T-cell (primary cell): ENCODE measurements at regions not wholly inside any gene's neighbourhood (a gene's known extent, or its start where the extent isn't known, plus 50 kb on each side); places are given as distances from the start of the nearest gene placed in this dataset.

Source experiments
- ATAC-seq, 4 experiments: fragments of 200-7000 bp in 3 of 4; fragments of 150-1000 bp in 1 of 4; cut with Tn5 transposase; replicated peaks in 1 of 4; 1 replicate in 3 of 4; 2 replicates in 1 of 4; pipeline ENCODE4 v1.10.0; 2021; ENCODE audit warnings: moderate library complexity in 3 of 4, mild to moderate bottlenecking in 2 of 4, moderate number of reproducible peaks in 1 of 4
- CTCF ChIA-PET, 2 donors: fragments of 300-600 bp; sonication (Branson Sonifier 250); formaldehyde crosslinking; loops; one replicate each; lab custom pipeline; 2022; ENCODE audit warnings: antibody characterized with exemption in 2 of 2; lab: Charles Lee
- POLR2A ChIA-PET, 2 donors: fragments of 300-600 bp; sonication (Branson Sonifier 250); formaldehyde crosslinking; loops; one replicate each; lab custom pipeline; 2022; ENCODE audit warnings: antibody characterized with exemption in 2 of 2; lab: Charles Lee
- DNase-seq, 35 experiments: peaks; one replicate each; pipeline versions ENCODE4 v3.0.0 to v3.0.0-alpha.2; 2013 to 2023
- H3K27ac ChIP-seq: one replicate; pipeline ENCODE4 v1.5.1; 2013; ENCODE audit warnings: low read length
- H3K27me3 ChIP-seq, 2 experiments: replicated peaks in 1 of 2; 1 replicate in 1 of 2; 2 replicates in 1 of 2; pipeline versions ENCODE4 v1.6.1 to v1.7.0; 2013; ENCODE audit warnings: low read length in 1 of 2, mixed read lengths in 1 of 2; ENCODE audit not compliant: control insufficient read depth in 2 of 2, insufficient read depth in 2 of 2; ENCODE audit errors: extremely low read depth in 1 of 2
- H3K36me3 ChIP-seq, 2 donors: 1 replicate in 1 of 2; 2 replicates in 1 of 2; pipeline versions ENCODE4 v1.6.1 to v1.7.0; 2013; ENCODE audit warnings: low read length in 1 of 2; ENCODE audit not compliant: control insufficient read depth in 2 of 2, insufficient read depth in 1 of 2; ENCODE audit errors: extremely low read depth in 1 of 2
- H3K4me1 ChIP-seq, 2 experiments: 1 replicate in 1 of 2; 2 replicates in 1 of 2; pipeline versions ENCODE4 v1.6.1 to v1.7.0; 2013; ENCODE audit warnings: low read length in 2 of 2, mixed read lengths in 1 of 2; ENCODE audit not compliant: insufficient read depth in 2 of 2, control insufficient read depth in 1 of 2; ENCODE audit errors: extremely low read depth in 1 of 2
- H3K4me3 ChIP-seq, 2 donors: 1 replicate in 1 of 2; 2 replicates in 1 of 2; pipeline versions ENCODE4 v1.5.1 to v1.7.0; 2013; ENCODE audit warnings: mild to moderate bottlenecking in 2 of 2, low read length in 1 of 2, moderate library complexity in 1 of 2; ENCODE audit not compliant: control insufficient read depth in 1 of 2; ENCODE audit errors: extremely low read depth in 1 of 2
- H3K9me3 ChIP-seq: 2 replicates; pipeline ENCODE4 v1.7.0; 2013
- H3K27ac Mint-ChIP-seq, 2 donors: one replicate each; pipeline ENCODE4 v1.8.0; 2020 to 2021; ENCODE audit warnings: mild to moderate bottlenecking in 2 of 2, mixed read lengths in 2 of 2
- H3K27me3 Mint-ChIP-seq, 2 donors: one replicate each; pipeline ENCODE4 v1.8.0; 2021 to 2022; ENCODE audit warnings: mixed read lengths in 2 of 2
- H3K36me3 Mint-ChIP-seq: one replicate; pipeline ENCODE4 v1.8.0; 2021; ENCODE audit warnings: mixed read lengths
- H3K4me1 Mint-ChIP-seq, 3 donors: one replicate each; pipeline ENCODE4 v1.8.0; 2020 to 2022; ENCODE audit warnings: mixed read lengths in 3 of 3, mild to moderate bottlenecking in 1 of 3
- H3K4me3 Mint-ChIP-seq, 3 donors: one replicate each; pipeline ENCODE4 v1.8.0; 2020 to 2022; ENCODE audit warnings: mild to moderate bottlenecking in 3 of 3, mixed read lengths in 3 of 3, moderate library complexity in 3 of 3
- H3K9me3 Mint-ChIP-seq, 3 donors: one replicate each; pipeline ENCODE4 v1.8.0; 2020 to 2022; ENCODE audit warnings: mixed read lengths in 3 of 3
- WGBS: methylation state at CpG from one replicate; pipeline ENCODE4 v1.1.5; 2013; ENCODE audit warnings: missing lambda C conversion rate; ENCODE audit not compliant: insufficient coverage; 5-methylcytosine and 5-hydroxymethylcytosine counted together

DNA sequence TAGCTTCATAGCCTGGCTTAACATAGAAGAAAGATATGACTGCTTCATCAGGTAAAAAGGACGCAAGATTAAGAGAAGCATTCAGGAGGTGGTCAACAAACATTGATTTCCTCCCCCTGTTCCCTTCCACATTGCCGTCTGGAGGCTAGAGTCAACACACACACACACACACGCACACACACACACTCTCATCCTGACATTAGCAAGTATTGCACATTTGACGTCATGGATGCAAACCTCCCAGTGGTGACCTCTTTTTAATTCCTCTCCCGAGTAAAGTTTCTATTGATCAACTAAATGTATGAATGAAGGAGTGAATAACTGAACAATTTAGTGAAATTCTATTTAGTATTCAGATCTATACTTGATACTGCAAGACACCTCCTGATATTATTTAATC lies 332.8 kb downstream of the ELAVL2 start:
- Histone ChIP-seq H3K27ac (no peak overlapping the region), H3K27me3 (no peaks in the 10 kb centered on the region), H3K9me3 (no peaks in the 10 kb centered on the region), H3K4me3 (no peak overlapping the region), H3K36me3 (no peaks in the 10 kb centered on the region), H3K4me1 (no peaks in the 10 kb centered on the region)
- Mint-ChIP-seq H3K4me3 (no peak overlapping the region), H3K4me1 (no peaks in the 10 kb centered on the region), H3K27ac (no peak overlapping the region), H3K36me3 (no peaks in the 10 kb centered on the region), H3K9me3 (peaks cover 0 to 4% (median 2%) of the 10 kb centered on the region in 3 donors), H3K27me3 (no peaks in the 10 kb centered on the region)
- WGBS, result 56% methylated on average over 3 of the region's 5 CpGs
- ATAC-seq (no peak), DNase-seq (no peak)
- ChIA-PET POLR2A (no interaction called here), CTCF (no interaction called here)

GRCh38 chr9:23496489-23497136 lies 329.4 kb downstream of the ELAVL2 start:
- Histone ChIP-seq H3K36me3 (no peaks in the 10 kb centered on the region), H3K9me3 (no peaks in the 10 kb centered on the region), H3K4me1 (no peaks in the 10 kb centered on the region), H3K4me3 (no peak overlapping the region), H3K27me3 (no peaks in the 10 kb centered on the region), H3K27ac (no peak overlapping the region)
- Mint-ChIP-seq H3K27ac (no peak overlapping the region), H3K36me3 (no peaks in the 10 kb centered on the region), H3K4me3 (no peak overlapping the region), H3K27me3 (no peaks in the 10 kb centered on the region), H3K4me1 (no peaks in the 10 kb centered on the region), H3K9me3 (peaks cover 0 to 12% (median 7%) of the 10 kb centered on the region in 3 donors)
- no CpG with 5 or more reads among the region's 2 CpGs for WGBS
- no peak for ATAC-seq
- ChIA-PET POLR2A (no interaction called here), CTCF (no interaction called here)
- DNase-seq, result no peak

GRCh38 chr9:23497137-23497504 lies 328.9 kb downstream of the ELAVL2 start:
- H3K27ac ChIP-seq, result no peak overlapping the region
- no peaks in the 10 kb centered on the region for H3K4me1 ChIP-seq
- no peaks in the 10 kb centered on the region for H3K9me3 ChIP-seq
- 36% methylated on average over 2 of the region's 4 CpGs for WGBS
- H3K27ac Mint-ChIP-seq, result no peak overlapping the region
- no peaks in the 10 kb centered on the region for H3K27me3 Mint-ChIP-seq
- H3K36me3 ChIP-seq, result no peaks in the 10 kb centered on the region
- CTCF ChIA-PET, result no interaction called here
- ATAC-seq, result no peak
- H3K36me3 Mint-ChIP-seq, result no peaks in the 10 kb centered on the region
- DNase-seq, result no peak
- H3K4me3 Mint-ChIP-seq, result no peak overlapping the region
- no peaks in the 10 kb centered on the region for H3K27me3 ChIP-seq
- POLR2A ChIA-PET, result no interaction called here
- no peak overlapping the region for H3K4me3 ChIP-seq
- no peaks in the 10 kb centered on the region for H3K4me1 Mint-ChIP-seq
- peaks cover 0 to 12% (median 7%) of the 10 kb centered on the region in 3 donors for H3K9me3 Mint-ChIP-seq

DNA sequence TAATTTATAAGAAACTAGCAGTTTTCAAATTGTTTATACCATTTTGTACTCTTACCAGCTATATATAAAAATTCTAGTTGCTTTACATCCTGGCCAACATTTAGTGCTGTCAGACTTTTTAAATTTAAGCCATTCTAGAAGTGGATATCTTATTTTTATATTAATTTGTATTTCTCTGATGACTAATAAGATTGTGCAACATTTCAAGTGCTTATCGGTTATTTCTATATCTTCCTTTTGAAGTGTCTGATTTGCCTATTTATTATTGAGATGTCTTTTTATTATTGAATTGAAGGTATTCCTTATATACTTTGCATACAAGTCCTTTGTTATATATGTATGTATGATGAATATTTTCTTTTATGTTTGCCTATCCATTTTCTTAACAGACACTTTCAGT lies 324.0 kb downstream of the ELAVL2 start:
- ChIA-PET POLR2A (no interaction called here), CTCF (no interaction called here)
- no peak overlapping the region for H3K27ac ChIP-seq
- no peaks in the 10 kb centered on the region for H3K27me3 Mint-ChIP-seq
- no CpG with 5 or more reads among the region's 1 CpG for WGBS
- no peaks in the 10 kb centered on the region for H3K4me1 ChIP-seq
- DNase-seq, result no peak
- H3K9me3 ChIP-seq, result no peaks in the 10 kb centered on the region
- no peak overlapping the region for H3K4me3 Mint-ChIP-seq
- H3K36me3 ChIP-seq, result no peaks in the 10 kb centered on the region
- H3K36me3 Mint-ChIP-seq, result no peaks in the 10 kb centered on the region
- ATAC-seq, result no peak
- H3K27me3 ChIP-seq, result no peaks in the 10 kb centered on the region
- H3K9me3 Mint-ChIP-seq, result peaks cover 2 to 13% (median 10%) of the 10 kb centered on the region in 3 donors
- H3K4me1 Mint-ChIP-seq, result no peaks in the 10 kb centered on the region
- no peak overlapping the region for H3K27ac Mint-ChIP-seq
- H3K4me3 ChIP-seq, result no peak overlapping the region

DNA sequence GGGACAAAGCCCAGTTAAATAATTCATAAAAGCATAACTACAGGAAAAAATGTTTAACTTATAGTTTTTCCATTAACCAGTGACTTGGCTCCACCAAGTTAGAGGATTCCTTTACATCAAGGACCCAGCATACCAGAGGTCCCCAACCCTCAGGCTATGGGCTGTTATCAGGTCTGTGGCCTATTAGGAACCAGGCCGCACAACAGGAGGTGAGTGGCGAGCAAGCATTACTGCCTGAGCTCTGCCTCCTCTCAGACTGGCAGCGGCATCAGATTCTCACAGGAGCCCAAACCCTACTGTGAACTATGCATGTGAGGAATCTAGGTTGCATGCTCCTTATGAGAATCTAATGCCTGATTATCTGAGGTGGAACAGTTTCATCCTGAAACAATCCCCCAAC lies 303.1 kb downstream of the ELAVL2 start:
- Mint-ChIP-seq H3K27ac (no peak overlapping the region), H3K27me3 (no peaks in the 10 kb centered on the region), H3K4me1 (no peaks in the 10 kb centered on the region), H3K4me3 (no peak overlapping the region), H3K36me3 (no peaks in the 10 kb centered on the region), H3K9me3 (peaks cover 8 to 32% (median 13%) of the 10 kb centered on the region in 3 donors)
- Histone ChIP-seq H3K4me1 (no peaks in the 10 kb centered on the region), H3K27ac (no peak overlapping the region), H3K36me3 (no peaks in the 10 kb centered on the region), H3K27me3 (no peaks in the 10 kb centered on the region), H3K4me3 (no peak overlapping the region), H3K9me3 (no peaks in the 10 kb centered on the region)
- 100% methylated on average over 3 of the region's 3 CpGs for WGBS
- ATAC-seq (no peak), DNase-seq (no peak)
- ChIA-PET POLR2A (no interaction called here), CTCF (no interaction called here)

DNA sequence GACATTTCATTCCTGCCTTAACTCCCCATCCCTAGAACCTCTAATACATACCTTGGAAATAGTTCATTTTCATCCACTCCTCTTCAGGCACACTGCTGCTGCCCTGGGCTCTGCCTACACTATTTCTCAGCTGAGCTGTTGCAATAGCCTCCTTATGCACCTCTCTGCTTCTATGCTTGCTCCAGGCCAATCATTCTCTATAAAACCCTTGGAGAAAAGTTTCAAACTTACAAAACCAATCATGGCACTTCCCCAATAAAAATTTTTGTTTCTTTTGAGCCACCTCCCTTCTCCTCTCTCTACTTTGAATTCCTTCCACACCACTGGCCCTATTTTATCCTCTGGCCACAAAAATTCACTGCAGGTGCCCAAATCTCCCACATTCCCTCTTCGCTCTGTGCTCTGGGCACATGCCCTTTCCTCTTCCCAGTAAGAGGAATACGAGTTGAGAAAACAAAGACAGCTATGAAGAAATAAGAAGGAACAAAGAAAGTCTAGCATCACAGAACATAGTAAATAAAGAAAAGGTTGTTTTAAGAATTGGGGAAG lies 301.4 kb downstream of the ELAVL2 start:
- H3K9me3 Mint-ChIP-seq, result peaks cover 16 to 22% (median 16%) of the 10 kb centered on the region in 3 donors
- no peaks in the 10 kb centered on the region for H3K27me3 Mint-ChIP-seq
- Histone ChIP-seq H3K4me3 (no peak overlapping the region), H3K9me3 (no peaks in the 10 kb centered on the region), H3K27ac (no peak overlapping the region), H3K4me1 (no peaks in the 10 kb centered on the region), H3K36me3 (no peaks in the 10 kb centered on the region), H3K27me3 (no peaks in the 10 kb centered on the region)
- no CpG with 5 or more reads among the region's 2 CpGs for WGBS
- no peak overlapping the region for H3K27ac Mint-ChIP-seq
- no peaks in the 10 kb centered on the region for H3K36me3 Mint-ChIP-seq
- H3K4me1 Mint-ChIP-seq, result no peaks in the 10 kb centered on the region
- DNase-seq, result no peak
- ATAC-seq, result no peak
- ChIA-PET POLR2A (no interaction called here), CTCF (no interaction called here)
- H3K4me3 Mint-ChIP-seq, result no peak overlapping the region

GRCh38 chr9:23526806-23527205 lies 299.2 kb downstream of the ELAVL2 start:
- Histone ChIP-seq H3K36me3 (no peaks in the 10 kb centered on the region), H3K27me3 (no peaks in the 10 kb centered on the region), H3K4me3 (no peak overlapping the region), H3K9me3 (no peaks in the 10 kb centered on the region), H3K27ac (no peak overlapping the region), H3K4me1 (no peaks in the 10 kb centered on the region)
- ChIA-PET CTCF (no interaction called here), POLR2A (no interaction called here)
- Mint-ChIP-seq H3K36me3 (no peaks in the 10 kb centered on the region), H3K27ac (no peak overlapping the region), H3K27me3 (no peaks in the 10 kb centered on the region), H3K4me1 (no peaks in the 10 kb centered on the region), H3K9me3 (peaks cover 19 to 21% (median 20%) of the 10 kb centered on the region in 3 donors), H3K4me3 (no peak overlapping the region)
- ATAC-seq (no peak), DNase-seq (no peak)
